ENCODE measurements at regions not wholly inside any gene's neighbourhood (a gene's known extent, or its start where the extent isn't known, plus 50 kb on each side); places are given as distances from the start of the nearest gene placed in this dataset.

- TF ChIP-seq, protein P1, sequence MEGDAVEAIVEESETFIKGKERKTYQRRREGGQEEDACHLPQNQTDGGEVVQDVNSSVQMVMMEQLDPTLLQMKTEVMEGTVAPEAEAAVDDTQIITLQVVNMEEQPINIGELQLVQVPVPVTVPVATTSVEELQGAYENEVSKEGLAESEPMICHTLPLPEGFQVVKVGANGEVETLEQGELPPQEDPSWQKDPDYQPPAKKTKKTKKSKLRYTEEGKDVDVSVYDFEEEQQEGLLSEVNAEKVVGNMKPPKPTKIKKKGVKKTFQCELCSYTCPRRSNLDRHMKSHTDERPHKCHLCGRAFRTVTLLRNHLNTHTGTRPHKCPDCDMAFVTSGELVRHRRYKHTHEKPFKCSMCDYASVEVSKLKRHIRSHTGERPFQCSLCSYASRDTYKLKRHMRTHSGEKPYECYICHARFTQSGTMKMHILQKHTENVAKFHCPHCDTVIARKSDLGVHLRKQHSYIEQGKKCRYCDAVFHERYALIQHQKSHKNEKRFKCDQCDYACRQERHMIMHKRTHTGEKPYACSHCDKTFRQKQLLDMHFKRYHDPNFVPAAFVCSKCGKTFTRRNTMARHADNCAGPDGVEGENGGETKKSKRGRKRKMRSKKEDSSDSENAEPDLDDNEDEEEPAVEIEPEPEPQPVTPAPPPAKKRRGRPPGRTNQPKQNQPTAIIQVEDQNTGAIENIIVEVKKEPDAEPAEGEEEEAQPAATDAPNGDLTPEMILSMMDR (IDR thresholded peaks at IDR 0.05; ENCODE audit: low read length, missing control alignments), result no peak
- H3K4me3 ChIP-seq (replicated peaks; ENCODE audit: low read depth, low read length), result no peak overlapping the region
- no peak for DNase-seq (ENCODE audit: low read depth)
These were observed 351.7 kb upstream of the NOCT start for GRCh38 chr4:138663883-138664282.

- DNase-seq (ENCODE audit: low read depth), result no peak
- TF ChIP-seq, protein P1 (IDR thresholded peaks at IDR 0.05; ENCODE audit: low read length, missing control alignments), result no peak
- H3K4me3 ChIP-seq (replicated peaks; ENCODE audit: low read depth, low read length), result no peak overlapping the region
These were observed 355.7 kb upstream of the NOCT start for GRCh38 chr4:138659812-138660316.

DNA sequence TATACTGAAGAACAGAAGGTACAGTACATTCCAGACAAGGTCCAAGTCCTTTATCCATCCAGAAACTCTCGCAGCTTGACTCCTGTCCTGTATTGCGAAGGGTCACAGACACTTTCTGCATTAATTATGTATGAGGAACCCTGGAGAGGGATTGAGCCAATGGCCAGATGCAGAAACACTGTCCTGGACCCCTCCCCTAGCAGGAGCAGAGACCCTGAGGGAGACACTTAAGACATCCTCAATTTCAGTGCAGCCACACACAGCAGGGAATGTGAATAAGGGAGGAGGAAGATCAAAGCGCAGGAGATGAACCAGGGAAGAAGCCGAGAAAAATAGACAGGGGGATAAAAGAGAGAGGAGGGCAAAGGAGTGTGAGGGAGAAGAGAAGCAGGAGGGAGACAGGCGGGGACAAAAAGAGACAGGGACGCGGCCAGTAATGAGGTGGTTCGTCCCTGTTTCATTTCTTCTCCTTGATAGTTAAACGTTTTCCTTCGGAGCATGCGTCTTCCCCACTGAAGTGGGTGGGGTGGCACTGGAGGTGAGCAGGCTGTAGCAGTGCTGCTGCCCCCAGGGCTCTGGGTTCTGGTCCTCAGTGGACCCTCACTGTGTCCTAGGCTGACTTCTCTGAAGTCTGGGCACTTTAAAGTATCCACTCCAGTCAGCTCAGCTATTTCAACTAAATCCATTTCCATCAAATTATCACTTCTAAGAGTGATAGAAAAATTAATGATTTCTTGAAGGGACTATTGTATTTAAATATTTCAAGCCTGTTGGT is 356.4 kb upstream of the NOCT start:
- TF ChIP-seq, protein P1 (IDR thresholded peaks at IDR 0.05; ENCODE audit: low read length, missing control alignments), result no peak
- no peak for DNase-seq (ENCODE audit: low read depth)
- H3K4me3 ChIP-seq (replicated peaks; ENCODE audit: low read depth, low read length), result no peak overlapping the region

DNA sequence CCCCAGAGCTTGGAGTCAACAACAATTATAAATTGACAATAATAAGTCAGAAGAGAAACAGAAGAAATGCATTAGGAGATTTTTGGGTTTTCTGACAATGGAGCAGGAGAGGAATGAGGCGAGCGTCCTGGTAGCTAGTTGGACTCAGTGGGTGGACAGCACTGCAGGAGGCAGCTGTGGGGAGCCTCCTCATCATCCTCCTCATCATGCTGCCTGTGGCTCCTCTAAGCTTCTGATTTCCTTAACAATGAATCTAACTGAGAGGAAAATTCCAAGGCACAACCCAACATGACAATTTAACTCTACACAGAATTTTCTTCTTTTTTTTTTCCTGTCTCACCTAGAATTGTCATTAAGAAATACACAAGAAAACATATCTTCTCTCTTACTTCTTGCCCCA is 357.1 kb upstream of the NOCT start:
- H3K4me3 ChIP-seq (replicated peaks; ENCODE audit: low read depth, low read length), result no peak overlapping the region
- TF ChIP-seq, protein P1 (IDR thresholded peaks at IDR 0.05; ENCODE audit: low read length, missing control alignments), result no peak
- no peak for DNase-seq (ENCODE audit: low read depth)

DNA sequence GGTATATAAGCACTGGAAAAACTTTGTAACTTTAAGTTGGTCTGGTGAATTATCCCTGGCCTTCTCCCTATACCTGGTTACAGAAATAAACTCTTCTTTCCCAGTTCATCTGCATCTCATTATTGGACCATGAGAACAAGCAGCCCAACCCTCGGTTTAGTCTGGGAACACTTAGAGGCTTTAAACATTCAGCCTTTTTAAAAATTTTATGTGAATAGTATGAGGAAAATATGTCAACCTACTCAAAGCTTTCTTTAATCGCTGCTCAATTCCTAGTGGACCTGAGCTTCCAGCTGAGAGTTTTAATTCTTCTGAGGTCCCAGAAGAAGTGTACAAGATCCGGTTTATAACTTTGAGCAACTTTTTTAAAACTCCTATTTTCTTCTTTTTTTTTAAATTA is 358.6 kb upstream of the NOCT start:
- TF ChIP-seq, protein P1 (IDR thresholded peaks at IDR 0.05; ENCODE audit: low read length, missing control alignments), result no peak
- no peak for DNase-seq (ENCODE audit: low read depth)
- H3K4me3 ChIP-seq (replicated peaks; ENCODE audit: low read depth, low read length), result no peak overlapping the region

DNA sequence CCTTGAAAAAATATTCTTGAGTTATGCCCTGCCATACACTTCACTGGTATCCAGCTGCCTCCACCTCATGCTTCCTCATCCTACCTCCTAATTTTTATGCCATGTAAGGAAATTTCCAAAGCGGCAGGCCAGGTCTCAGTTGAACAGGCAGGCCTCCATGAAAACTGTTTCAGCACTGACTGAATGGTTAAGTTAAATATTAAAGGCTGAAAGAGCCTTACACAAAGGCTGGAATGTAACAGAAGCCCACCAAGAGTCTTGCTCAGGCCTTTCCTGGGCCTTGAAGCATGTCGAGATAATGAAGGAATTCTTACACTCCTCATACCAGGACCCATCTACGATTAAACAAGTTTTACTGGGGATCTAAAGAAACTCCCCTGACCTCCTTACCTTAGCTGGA is 359.6 kb upstream of the NOCT start:
- H3K4me3 ChIP-seq (replicated peaks; ENCODE audit: low read depth, low read length), result no peak overlapping the region
- TF ChIP-seq, protein P1 (IDR thresholded peaks at IDR 0.05; ENCODE audit: low read length, missing control alignments), result no peak
- DNase-seq (ENCODE audit: low read depth), result no peak

- H3K4me3 ChIP-seq (replicated peaks; ENCODE audit: low read depth, low read length), result no peak overlapping the region
- TF ChIP-seq, protein P1 (IDR thresholded peaks at IDR 0.05; ENCODE audit: low read length, missing control alignments), result no peak
- DNase-seq (ENCODE audit: low read depth), result no peak
These were observed 360.3 kb upstream of the NOCT start for GRCh38 chr4:138655286-138655685.

All from fibroblast of pulmonary artery (primary cell).